ENCODE measurements at regions not wholly inside any gene's neighbourhood (a gene's known extent, or its start where the extent isn't known, plus 50 kb on each side); places are given as distances from the start of the nearest gene placed in this dataset.
"Not testable (repeated sequence)": the region's sequence is repeated elsewhere in the genome, so short reads cannot be mapped to it uniquely, and the experiment has no call there.

DNA sequence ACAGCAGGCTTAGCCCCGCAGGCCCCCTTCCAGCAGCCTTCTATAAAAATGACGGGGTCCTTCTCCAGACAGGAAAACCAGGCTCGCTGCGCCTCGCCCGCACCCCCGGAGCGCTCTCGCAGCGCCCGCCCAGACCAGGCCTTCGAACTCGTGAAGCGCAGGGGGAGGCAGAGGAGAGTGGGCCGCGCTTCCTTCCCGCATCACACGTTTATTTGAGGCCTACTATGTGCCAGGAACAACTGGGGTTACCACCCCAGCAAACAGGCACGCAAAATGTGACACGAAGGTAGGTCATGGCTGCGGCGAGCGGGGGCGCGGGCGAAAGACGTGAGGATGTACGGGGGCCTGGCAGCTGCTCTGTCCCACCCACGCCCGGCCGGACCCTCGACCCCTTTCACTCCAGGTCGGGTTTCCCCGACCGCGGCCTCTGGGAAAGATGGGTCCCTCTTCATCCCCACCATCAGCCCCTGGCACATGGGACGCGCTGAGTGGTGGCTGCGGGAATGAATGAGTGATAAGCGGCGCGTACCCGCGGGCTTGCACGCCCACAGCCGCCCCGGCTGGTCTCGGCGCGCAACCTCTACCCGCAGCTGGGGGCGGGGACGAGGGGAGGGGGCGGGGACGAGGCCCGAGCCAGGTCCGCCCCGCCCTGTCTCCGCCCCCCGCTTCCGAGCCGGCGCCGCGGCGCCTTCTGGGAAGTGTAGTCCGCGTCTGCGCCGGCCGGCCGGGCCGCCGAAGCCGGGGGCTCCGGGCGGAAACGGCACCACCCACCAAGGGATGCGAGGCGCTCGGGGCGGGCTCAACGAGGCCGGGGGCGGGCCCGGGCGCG lies 59.1 kb downstream of the ZNF467 start:
- DNase-seq = peak; percentile 91

DNA sequence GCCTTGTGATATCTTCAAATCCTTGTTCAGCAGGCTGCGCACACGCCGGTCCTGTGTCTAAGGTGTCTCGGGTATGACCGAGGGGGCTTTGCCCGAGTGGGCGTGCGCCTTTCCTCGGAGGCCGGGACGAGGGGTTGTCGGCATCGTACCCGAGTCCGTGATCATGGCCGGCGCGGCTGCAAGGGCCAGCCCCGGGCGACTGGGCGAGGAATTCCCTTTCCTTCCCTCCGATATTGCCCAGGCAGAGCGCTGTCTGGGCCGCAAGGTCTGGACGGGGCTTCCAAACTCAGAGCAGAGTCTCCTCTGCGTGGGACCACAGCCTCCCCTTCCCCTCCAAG lies 59.7 kb downstream of the ZNF467 start:
- no peak for DNase-seq

DNA sequence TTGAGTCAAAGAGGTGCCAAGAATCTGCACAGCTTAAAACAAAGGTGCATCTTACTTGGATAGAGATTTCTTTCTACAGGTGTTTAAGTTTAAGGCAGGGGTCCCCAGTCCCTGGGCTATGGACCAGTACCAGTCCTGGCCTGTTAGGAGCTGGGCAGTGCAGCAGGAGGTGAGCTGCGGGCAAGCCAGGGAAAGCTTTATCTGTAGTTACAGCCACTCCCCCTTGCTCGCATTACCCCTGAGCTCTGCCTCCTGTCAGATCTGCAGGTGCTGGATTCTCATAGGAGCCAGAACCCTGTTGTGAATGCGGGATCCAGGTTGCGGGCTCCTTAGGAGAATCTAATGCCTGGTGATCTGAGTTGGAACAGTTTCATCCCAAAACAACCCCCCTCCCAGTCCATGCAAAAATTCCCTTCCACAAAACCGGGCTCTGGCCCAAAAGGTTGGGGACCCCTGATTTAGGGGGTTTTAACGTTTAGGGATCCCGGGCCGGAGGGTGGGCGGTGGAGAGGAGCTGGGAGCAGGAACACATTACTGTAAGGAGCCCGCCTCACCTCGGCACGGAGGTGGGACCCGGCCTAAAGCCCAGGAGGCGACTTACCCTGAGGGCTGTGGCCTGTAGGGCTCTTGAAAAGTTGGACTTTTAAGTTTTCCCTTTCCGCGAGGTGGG lies 60.2 kb downstream of the ZNF467 start:
- DNase-seq = no peak

DNA sequence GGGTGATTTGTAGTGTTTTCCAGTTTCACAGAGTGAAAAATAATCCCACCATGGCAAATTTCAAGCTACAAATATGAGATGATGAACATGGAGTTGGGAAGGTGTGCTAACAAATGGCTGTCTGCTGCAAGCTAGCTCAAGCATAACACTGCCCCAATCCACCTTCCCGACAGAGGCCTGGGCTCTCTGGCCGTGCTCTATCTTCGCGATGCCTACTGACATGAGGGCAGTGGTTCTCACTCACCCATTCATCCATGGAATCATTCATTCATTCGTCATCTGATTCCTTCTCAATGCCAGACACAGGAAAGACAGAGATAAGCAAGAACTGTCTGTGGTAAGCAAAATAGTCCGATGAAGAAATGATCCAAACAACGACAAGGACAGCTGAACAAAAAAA lies 65.4 kb downstream of the ZNF467 start:
- DNase-seq = no peak

DNA sequence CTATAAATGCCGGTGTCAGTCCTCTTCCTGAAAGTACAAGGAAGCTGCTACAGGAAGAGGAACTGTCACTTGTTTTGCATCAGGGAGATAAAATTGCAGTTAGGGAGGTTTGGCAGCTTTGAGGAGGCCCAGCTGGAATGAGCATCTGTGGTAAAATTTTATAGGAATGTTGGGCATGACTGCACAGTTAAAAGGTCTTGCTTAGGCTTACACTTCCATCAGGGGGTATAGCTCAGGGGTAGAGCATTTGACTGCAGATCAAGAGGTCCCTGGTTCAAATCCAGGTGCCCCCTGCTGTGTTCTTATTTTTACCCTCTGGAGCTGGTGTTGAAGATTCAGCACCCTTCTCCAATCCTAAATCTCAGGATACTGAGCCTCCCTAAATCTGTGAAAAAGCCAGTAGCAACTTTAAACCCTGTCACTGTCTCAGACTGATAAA lies 65.9 kb downstream of the ZNF467 start:
- DNase-seq = no peak

DNA sequence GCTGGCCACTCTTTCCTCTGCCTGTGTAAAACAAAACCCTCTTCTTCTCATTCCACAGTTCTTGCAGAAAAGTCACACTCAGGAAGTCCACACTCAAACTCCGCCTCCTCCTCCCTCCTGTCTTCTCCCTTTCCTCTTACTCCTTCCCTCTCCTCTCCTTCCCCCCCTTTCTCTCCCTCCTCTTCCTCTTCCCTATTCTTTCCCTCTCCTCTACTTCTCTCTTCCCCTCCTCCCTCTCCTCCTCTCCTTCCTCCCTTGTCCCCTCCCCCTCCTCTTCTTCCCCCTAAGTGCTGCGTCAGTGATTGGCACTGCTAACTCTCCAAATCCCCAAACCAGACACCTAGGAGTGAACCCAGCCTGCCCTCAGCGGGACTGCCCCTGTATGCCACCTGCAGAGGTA lies 67.0 kb downstream of the ZNF467 start:
- DNase-seq = no peak

DNA sequence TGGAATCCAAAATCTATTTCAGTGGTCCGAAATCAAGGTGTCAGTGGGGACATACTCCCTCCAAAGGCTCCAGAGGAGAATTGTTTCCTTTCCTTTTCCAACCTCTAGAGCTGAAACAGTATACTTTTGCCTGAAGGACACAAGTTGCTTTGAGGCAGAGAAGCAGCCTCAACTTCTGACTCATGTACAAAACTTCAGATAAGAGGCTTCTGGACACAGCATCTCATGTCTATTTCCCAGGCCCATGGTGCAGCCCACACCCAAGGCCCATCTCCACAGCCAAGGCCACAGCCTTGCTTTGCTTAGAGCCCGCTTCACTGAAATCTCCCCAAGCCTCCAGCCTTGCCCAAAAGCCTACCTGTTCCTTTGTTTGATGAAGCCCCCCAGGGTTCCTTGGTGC lies 68.9 kb downstream of the ZNF467 start:
- no peak for DNase-seq

DNA sequence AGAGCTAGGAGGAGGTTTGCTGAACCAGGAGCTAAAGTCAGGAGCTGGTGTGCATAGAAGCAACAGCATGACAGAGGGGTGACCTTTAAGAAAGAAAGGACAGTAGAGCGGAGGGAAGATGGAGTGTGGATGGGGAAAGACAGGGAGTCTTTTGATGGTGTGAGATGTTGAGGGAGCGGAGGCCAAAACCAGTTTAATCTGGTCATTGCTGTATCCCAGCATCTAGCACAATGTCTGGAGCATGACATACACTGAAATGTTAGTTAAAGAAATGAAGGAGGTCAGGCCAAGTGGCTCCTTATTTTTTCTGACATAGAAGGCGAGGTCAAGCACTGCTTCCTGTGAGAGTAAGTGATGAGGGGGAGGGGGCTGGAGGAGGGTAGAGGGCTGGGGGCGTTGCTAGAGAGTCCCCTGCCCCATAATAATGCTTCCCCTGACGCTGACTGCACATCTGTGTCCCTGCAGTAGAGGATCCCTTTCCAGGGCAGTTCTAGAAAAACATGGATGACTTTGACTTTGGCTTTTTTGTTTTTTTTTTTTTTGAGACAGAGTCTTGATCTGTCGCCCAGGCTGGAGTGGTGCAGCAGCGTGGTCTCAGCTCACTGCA lies 70.2 kb downstream of the ZNF467 start:
- DNase-seq = no peak

DNA sequence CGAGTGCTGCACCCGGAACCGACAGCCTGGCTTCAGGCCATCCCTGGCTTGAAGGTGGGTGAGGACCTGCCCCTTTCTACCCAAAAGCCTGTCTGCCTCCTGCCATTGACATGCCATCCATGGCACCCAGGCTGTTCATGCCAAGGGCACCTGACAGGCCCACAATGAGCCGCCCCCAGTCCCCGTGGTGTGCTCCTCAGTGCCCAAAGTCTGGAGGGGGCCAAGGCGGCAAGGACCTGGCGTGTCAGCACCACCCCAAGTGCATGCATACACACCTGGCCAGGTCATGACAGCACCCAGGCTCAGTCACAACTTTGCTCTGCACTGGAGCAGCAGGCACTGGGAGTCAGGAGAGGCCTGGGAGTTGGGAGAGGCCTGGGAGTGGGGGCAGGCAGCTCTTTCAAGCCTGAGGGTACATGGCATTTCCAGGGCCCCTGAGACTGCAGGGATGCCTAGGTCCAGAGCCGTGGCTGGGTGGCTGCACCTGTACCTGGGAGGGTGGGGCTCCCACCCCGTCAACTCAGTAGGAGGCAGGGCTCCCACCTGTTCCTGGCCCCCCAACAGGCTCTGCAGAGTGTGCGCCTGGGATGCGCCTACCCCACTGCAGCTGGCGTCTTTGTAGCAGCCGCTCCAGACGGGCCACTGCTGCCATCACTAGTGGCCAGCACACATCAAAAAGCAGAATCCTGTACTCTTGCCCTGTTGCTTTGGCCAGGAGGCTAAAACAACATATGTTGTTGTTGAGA lies 71.7 kb downstream of the ZNF467 start:
- no peak for DNase-seq

DNA sequence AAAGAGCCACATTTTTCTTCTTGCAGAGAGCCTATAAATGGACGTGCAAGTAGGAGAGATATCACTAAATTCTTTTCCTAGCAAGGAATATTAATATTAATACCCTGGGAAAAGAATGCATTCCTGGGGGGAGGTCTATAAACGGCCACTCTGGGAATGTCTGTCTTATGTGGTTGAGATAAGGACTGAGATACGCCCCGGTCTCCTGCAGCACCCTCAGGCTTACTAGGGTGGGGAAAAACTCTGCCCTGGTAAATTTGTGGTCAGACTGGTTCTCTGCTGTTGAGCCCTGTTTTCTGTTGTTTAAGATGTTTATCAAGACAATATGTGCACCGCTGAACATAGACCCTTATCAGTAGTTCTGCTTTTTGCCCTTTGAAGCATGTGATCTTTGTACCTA lies 75.6 kb downstream of the ZNF467 start:
- not testable (repeated sequence) for DNase-seq

DNA sequence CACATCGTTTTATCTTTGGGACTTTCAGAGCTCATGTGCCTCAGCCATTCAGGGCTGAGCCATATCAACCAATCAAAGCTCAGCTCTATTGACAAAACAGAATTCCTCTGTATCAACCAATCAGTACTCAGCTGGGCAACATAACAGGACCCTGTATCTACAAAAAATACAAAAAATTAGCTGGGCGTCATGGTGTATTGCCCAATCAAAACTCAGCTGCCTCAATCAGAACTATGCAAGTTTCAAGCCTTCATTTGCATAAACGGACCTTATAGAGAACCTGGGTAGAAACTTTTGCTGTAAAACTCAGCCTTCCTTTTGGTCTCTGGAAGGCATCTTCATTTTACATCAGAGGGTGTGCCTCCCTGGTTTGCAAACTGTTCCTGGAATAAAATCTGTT lies 77.1 kb downstream of the ZNF467 start:
- DNase-seq = no peak

DNA sequence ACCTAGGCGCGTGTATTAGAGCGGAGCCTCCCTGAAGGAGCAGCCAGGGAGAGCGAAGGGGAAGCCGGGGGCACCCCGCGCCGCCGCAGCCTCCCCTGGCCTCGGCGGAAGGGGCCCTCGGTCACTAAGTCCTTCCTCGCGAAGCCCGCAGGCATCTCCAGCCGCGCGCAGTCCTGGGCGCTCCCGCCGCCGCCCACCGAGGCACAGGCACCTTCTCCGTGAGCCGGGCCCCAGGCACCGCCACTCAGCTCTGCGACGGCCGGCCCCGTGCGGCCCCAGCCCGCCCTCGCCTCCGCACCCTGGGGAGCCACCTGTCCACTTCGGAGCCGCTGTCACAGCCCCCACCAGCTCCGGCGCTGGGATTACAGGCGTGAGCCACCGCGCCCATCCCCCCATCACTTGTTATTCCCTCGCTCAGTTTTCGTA lies 80.8 kb downstream of the ZNF467 start:
- DNase-seq = no peak

DNA sequence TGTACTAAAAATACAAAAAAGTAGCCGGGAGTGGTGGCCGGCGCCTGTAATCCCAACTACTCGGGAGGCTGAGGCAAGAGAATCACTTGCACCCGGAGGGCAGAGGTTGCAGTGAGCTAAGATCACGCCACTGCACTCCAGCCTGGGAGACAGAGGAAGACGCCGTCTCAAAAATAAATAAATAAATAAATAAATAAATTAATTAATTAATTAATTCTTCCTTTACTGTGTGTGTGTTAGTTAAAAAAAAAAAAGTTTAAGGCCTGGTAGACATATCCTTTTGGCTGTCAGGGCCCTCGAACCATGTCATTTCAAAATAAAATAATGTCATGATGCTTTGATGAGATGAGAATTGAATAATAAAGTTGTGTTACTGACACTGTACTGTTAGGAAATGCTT lies 81.3 kb downstream of the ZNF467 start:
- DNase-seq = no peak

DNA sequence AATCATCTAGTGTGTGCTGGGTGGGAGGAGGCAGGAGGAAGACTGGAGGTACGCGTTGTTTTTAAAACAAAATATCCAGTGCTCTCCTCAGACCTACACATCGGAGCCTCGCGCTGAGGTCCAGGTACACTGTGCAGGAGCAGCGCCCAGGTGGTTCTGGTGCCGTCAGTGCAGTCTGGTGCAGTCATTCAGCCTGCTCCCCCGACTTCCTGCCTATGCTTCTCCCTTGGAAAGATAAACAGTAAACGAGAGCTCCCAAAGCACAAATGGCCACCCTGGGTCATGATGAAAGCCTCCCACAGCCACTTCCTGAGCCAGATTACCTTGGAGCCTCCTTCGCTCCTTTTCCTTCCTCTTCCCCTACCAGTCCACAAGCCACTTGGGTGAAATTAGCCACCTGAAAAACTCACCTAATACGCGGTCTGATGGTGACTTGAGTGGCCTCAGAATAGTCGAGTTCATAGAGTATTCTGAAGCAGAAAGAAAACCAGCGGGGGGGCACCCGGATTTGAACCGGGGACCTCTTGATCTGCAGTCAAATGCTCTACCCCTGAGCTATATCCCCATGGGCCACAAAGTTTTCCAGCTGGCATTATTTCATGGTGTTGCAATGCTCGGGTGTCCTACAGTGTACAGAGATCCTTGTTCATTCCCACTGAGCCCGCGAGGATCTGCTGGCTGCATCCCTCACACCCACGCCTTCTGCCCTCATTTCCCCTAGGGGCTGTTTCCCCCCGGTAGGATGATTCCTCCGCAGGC lies 82.5 kb downstream of the ZNF467 start:
- DNase-seq = no peak

DNA sequence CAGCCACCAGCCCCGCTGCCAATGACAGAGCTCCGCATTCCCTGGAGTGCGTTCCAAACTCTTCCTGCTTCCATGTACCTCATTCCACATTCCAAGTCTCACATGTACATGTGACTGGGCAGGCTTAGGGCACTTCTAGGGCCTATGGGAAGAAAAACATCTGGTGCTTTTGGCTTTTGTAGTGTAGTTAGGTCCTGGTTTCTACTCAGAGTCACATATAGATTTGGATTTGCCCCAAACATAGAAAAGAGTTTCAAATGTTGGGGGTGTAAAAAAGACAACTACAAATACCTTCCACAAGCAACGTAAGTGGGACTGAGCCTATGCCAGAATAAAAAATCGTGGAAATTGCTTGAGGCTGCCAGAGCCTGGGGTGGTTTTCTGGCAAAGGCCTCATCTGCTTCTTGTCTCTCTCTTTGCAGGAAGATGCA lies 84.1 kb downstream of the ZNF467 start:
- DNase-seq = peak; percentile 28

DNA sequence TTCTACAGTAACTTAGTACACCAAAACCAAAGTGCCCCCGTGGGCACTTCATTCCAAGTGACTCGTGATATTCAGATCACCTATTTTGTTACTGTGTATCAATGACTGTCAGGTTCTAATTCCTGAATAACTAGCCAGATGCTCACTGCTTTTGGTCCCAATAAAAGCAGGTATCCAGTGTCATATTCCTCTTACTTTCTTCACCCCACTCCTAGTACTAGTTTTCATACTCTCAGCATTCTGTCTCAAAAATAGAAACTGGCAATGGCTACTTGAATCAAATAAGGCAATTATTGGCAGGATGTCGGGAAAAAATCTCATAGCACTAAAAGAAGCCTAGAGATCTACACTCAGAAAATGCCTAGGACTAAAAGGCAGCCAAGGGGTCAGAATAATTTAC lies 84.6 kb downstream of the ZNF467 start:
- DNase-seq = no peak

DNA sequence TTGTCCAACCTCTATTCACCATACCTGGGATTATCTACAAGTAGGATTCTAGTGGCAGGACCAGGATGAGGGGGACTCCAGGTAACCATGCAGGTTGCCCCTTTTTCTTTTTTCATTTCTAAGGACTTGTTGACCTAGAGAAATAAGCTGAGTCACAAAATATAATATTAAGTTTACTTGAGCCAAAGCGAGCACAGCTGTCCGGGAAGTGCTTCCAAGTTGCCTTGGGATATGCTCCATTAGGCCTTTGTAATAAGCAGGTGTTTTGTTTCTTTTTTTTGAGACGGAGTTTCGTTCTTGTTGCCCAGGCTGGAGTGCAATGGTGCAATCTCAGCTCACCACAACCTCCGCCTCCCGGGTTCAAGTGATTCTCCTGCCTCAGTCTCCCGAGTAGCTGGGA lies 85.6 kb downstream of the ZNF467 start:
- DNase-seq = peak; percentile 54

DNA sequence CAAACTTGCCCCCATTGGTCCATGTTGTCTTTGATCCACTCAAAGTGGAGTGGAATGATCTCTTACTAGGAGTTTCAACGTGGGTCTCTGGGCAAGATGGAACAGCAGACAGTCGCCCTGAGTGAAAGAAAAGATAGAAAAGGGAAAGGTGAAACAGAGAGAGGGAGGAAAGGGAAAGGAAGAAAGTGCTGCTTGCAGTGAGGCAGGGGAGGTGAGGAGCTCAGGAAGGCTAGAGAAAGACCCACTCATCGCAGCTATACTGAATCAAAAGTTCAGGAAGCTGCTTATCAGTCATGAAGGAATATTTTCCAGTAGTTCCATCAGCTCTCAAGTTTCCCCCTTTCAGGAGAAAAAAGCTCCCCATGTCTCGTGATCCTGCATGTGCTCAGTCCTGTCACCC lies 86.9 kb downstream of the ZNF467 start:
- DNase-seq = no peak

DNA sequence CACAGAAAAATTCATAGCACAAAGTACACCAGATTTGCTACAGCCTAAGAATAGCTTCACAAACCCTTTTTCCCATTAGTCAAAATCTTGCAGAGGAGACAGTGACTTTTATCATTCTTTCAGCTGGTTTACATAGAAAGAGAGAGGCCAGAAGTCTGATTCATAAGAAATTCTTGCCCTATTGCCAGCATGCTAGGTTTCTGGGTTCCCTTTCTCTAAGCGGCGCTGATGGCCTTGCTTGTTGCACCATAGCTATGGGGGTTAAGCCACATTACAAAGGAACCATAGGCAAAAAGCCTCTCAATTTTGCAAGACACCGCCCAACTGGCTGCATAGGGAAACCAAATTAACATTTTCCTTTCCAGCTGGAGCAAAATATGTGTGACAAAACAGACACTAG lies 87.4 kb downstream of the ZNF467 start:
- DNase-seq = no peak

DNA sequence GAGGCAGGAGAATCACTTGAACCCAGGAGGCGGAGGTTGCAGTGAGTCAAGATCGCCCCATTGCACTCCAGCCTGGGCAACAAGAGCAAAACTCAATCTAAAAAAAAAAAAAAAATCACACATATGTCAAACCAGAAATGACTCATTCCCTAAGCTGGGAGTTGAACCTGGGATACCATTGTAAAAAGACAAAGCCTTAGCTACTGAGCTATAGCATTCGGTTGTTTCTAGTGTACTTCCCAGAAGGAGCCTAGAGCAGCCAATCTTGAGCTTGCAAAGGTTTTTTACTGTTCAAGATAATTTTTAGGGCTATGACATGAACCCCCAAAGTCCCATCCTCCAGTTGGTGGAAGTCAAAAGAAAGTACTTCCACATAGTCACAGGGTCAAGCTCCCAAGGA lies 87.9 kb downstream of the ZNF467 start:
- no peak for DNase-seq

DNA sequence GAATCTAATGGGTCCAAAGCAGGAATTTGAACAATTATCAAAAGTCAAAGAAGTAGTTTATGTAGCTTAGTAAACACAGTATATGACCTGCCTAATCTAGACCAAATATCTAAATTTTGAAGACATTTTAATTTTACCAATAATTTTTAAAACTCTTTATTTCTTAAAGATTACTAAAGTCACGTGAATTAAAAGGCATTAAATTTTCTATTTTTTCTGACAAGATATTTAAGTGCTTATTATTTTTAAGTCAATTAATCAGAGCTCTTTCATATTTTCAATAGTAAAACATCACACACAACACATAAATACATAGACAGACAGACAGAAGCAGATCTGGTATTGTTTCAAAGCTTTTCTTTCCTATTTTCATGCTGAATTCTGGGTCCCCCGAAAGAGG lies 89.5 kb downstream of the ZNF467 start:
- no peak for DNase-seq

DNA sequence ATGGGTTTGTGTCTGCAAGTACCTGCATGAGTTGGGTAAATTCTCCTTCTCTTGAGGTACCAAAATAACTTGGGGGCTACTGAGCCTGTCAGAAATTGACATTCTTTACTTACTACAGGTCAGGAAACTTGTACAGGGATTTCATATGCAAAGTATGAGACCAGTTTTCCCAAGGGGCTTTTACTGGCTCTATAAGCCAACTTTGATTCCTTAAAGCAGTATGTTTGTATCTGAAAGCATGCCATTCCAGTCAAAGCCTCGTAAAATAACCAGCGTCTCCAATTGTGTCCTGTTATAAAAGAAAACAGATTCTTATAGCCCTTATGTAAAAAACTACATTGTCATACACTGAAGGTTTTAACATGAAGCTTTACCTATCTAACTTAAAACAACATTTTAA lies 90.2 kb downstream of the ZNF467 start:
- DNase-seq = no peak

Measured in hindlimb muscle (tissue), 1 donor.